ENCODE measurements at regions not wholly inside any gene's neighbourhood (a gene's known extent, or its start where the extent isn't known, plus 50 kb on each side); places are given as distances from the start of the nearest gene placed in this dataset.

- TF ChIP-seq POLR2A (IDR thresholded peaks at IDR 0.05), result no peak
- no peak for TF ChIP-seq POLR2AphosphoS5 (IDR thresholded peaks at IDR 0.05)
- no peak for TF ChIP-seq CTCF (IDR thresholded peaks at IDR 0.05)
Measured at GRCh38 chr2:220785178-220785577, 786.9 kb downstream of the EPHA4 start.

All from transverse colon (tissue), 4 donors.